ENCODE measurements at regions not wholly inside any gene's neighbourhood (a gene's known extent, or its start where the extent isn't known, plus 50 kb on each side); places are given as distances from the start of the nearest gene placed in this dataset.

- no peak for TF ChIP-seq EP300 (IDR thresholded peaks at IDR 0.05; ENCODE audit: borderline replicate concordance)
- TF ChIP-seq YY1 (IDR thresholded peaks at IDR 0.05; ENCODE audit: low read depth), result no peak
- TF ChIP-seq MAX (IDR thresholded peaks at IDR 0.05), result no peak
Measured at GRCh38 chr12:25651931-25652330, 98.8 kb upstream of the LMNTD1 start.
